ENCODE measurements at regions not wholly inside any gene's neighbourhood (a gene's known extent, or its start where the extent isn't known, plus 50 kb on each side); places are given as distances from the start of the nearest gene placed in this dataset.

DNA sequence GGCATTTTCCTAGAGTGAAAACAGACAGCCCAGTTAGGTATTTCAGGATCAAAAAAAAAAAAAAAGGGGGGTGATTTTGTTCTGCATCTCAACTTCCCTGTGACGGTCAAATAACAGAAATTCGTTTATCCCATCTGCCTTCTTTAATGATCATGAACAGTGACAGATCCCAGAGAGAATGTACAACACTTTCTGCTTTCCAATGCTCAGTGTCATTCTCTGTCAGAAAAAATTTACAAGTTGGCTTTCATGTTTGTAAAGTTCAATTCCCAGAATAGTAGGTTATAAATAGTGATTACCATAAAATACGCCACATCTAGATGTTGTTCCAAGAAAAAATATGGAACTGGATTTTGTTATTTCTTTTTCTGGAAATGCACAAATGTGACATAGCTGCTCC is 1013.2 kb upstream of the PHF14 start:
- TF ChIP-seq, protein P1, sequence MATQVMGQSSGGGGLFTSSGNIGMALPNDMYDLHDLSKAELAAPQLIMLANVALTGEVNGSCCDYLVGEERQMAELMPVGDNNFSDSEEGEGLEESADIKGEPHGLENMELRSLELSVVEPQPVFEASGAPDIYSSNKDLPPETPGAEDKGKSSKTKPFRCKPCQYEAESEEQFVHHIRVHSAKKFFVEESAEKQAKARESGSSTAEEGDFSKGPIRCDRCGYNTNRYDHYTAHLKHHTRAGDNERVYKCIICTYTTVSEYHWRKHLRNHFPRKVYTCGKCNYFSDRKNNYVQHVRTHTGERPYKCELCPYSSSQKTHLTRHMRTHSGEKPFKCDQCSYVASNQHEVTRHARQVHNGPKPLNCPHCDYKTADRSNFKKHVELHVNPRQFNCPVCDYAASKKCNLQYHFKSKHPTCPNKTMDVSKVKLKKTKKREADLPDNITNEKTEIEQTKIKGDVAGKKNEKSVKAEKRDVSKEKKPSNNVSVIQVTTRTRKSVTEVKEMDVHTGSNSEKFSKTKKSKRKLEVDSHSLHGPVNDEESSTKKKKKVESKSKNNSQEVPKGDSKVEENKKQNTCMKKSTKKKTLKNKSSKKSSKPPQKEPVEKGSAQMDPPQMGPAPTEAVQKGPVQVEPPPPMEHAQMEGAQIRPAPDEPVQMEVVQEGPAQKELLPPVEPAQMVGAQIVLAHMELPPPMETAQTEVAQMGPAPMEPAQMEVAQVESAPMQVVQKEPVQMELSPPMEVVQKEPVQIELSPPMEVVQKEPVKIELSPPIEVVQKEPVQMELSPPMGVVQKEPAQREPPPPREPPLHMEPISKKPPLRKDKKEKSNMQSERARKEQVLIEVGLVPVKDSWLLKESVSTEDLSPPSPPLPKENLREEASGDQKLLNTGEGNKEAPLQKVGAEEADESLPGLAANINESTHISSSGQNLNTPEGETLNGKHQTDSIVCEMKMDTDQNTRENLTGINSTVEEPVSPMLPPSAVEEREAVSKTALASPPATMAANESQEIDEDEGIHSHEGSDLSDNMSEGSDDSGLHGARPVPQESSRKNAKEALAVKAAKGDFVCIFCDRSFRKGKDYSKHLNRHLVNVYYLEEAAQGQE (IDR thresholded peaks at IDR 0.05; ENCODE audit: insufficient read depth in 1 of 2, low read depth in 2 of 2, low read length in 2 of 2) = no peak
- TF ChIP-seq POLR2AphosphoS5 (IDR thresholded peaks at IDR 0.05; ENCODE audit: low read depth, low read length) = no peak
- no peak for TF ChIP-seq TAF1 (IDR thresholded peaks at IDR 0.05; ENCODE audit: borderline replicate concordance, insufficient read depth, low read length)
- TF ChIP-seq SIN3A (IDR thresholded peaks at IDR 0.05; ENCODE audit: borderline replicate concordance, insufficient read depth, low read length) = no peak

Measured in PFSK-1 (cell line).